GM10266 (cell line): ENCODE measurements at regions not wholly inside any gene's neighbourhood (a gene's known extent, or its start where the extent isn't known, plus 50 kb on each side); places are given as distances from the start of the nearest gene placed in this dataset.

ENCODE experiments used
- DNase-seq: peaks from one replicate; pipeline ENCODE4 v3.0.0; 2012; ENCODE audit errors: extremely low spot score
- TF ChIP-seq, protein P1 (sequence below): IDR thresholded peaks from 2 replicates; pipeline ENCODE4 v1.5.1; 2012; ENCODE audit warnings: mild to moderate bottlenecking, low read depth; ENCODE audit not compliant: control insufficient read depth, insufficient read depth; ENCODE audit errors: missing control alignments

DNA sequence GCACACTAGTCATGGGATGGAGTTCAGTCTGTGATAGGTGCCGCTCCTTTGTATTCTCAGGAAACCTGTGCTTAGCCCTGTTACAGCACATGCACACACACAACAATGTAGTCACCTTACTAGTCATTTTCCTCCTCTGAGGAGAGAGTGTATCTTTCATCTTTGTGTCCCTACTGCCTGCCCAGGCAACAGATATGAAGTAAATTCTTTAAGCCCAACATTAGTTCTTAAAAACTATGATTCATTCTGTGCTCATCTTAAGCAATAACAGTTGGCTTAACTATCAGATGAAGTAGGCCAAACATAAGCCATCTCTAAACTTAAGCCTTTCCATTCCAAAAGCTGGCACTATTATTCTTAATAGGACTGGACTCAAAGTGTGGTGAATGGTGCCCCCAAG is 186.5 kb downstream of the LNPK start:
- no peak for DNase-seq
- TF ChIP-seq, protein P1, sequence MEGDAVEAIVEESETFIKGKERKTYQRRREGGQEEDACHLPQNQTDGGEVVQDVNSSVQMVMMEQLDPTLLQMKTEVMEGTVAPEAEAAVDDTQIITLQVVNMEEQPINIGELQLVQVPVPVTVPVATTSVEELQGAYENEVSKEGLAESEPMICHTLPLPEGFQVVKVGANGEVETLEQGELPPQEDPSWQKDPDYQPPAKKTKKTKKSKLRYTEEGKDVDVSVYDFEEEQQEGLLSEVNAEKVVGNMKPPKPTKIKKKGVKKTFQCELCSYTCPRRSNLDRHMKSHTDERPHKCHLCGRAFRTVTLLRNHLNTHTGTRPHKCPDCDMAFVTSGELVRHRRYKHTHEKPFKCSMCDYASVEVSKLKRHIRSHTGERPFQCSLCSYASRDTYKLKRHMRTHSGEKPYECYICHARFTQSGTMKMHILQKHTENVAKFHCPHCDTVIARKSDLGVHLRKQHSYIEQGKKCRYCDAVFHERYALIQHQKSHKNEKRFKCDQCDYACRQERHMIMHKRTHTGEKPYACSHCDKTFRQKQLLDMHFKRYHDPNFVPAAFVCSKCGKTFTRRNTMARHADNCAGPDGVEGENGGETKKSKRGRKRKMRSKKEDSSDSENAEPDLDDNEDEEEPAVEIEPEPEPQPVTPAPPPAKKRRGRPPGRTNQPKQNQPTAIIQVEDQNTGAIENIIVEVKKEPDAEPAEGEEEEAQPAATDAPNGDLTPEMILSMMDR: no peak

- no peak for DNase-seq
- TF ChIP-seq, protein P1: no peak
These were observed 190.1 kb downstream of the LNPK start for GRCh38 chr2:175811971-175812370.

DNA sequence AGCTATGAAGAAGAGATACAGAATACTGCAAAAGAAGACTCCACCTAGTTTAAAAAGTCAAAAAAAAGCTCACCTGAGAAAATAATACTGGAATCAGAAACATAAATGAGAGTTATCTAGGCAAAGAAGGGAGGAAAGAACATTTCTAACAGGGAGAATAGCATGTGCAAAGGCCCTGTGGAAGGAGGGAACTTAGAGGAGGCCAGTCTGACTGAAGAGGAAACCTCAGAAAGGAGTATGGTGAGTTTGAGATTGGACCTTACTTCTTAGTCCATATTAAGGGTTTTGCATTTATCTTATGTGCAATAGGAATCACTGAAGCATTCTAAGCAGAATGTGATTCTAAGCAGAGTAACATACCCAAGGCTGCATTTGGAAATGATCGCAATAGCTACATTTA is 193.2 kb downstream of the LNPK start:
- DNase-seq: no peak
- TF ChIP-seq, protein P1: no peak

DNA sequence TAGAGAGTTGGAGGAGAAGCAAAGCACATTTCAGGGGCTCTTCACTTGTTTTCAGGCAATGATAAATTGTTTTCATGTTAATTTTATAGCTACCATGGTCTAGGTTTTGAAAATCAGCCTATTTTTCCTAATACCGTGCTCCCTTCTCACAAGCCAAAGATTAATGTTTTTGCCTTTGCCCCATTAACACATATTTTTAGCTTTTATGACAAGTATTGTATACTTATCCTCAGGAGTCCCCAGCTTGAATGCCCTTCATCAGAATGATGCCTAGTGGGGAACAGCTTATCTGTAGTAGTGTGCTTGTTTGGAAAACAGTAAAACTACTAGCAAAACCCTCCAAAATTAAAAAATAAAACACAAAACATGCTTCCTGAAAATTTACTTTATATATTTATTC is 194.0 kb downstream of the LNPK start:
- DNase-seq: no peak
- TF ChIP-seq, protein P1: no peak

DNA sequence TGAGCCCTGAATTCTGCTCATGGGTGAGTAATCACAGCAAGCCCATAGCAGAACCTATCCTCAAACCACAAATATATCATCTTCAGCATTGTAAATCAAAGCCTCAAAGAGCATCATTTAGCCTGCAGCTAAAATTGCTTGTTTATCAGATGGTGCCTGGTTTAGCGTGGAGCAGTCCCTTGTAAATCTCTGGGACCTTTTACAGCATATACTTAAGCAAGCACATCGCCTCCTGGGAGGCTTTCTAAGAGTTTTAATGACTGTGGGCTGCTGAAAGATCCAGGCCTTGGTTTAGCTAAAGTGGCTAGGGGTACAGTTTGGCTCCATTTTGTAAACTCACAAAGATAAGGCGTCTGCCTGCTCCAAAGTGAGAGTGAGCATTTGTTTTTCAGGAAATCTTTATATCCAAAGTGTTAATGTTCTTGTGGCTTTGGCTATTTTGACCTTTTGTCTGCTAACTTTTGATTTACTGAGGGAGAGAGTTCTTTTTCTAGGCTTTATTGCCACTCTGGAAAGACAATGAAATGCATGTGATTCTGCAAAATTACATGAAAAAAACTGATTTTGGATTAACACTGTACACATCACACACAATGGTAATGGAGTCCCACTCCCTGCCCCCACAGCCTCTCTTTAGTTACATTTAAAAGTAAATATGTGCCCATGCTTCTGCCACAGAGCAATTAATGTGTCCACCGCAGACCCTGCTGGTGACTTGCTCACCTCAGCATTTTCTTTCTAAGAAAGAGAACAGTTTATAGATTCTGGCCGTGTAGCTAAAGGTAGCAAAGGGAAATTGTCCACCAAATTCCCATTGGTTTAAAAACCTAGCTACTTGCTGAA is 194.8 kb downstream of the LNPK start:
- no peak for DNase-seq
- TF ChIP-seq, protein P1: no peak

GRCh38 chr2:175806570-175806969 is 195.5 kb downstream of the LNPK start:
- TF ChIP-seq, protein P1: no peak
- DNase-seq: no peak

GRCh38 chr2:175806125-175806490 is 196.0 kb downstream of the LNPK start:
- DNase-seq: no peak
- TF ChIP-seq, protein P1: no peak
